Right cardiac atrium (tissue), 5 donors: ENCODE measurements at regions not wholly inside any gene's neighbourhood (a gene's known extent, or its start where the extent isn't known, plus 50 kb on each side); places are given as distances from the start of the nearest gene placed in this dataset.

Source experiments
- ATAC-seq, 2 donors: fragments of 200-7000 bp; cut with Tn5 transposase; one replicate each; pipeline versions ENCODE4 v1.8.0 to v1.9.1; 2020; ENCODE audit warnings: moderate library complexity in 2 of 2, mild to moderate bottlenecking in 1 of 2
- DNase-seq, 3 donors: peaks; one replicate each; pipeline ENCODE4 v3.0.0-alpha.2; 2020
- H3K27ac ChIP-seq: one replicate; pipeline ENCODE4 v1.5.1; 2013; ENCODE audit warnings: mild to moderate bottlenecking, low read length, control low read depth, moderate library complexity
- H3K27me3 ChIP-seq: one replicate; pipeline ENCODE4 v1.6.1; 2013; ENCODE audit not compliant: control insufficient read depth, insufficient read depth
- H3K4me1 ChIP-seq: one replicate; pipeline ENCODE4 v1.6.1; 2013; ENCODE audit warnings: low read length; ENCODE audit not compliant: control insufficient read depth, insufficient read depth
- H3K4me3 ChIP-seq: one replicate; pipeline ENCODE4 v1.5.1; 2013; ENCODE audit warnings: low read length, control low read depth
- H3K9me3 ChIP-seq: one replicate; pipeline ENCODE4 v1.6.1; 2013; ENCODE audit warnings: low read length; ENCODE audit not compliant: control insufficient read depth
- WGBS: extraction: QIAGEN DNeasy Blood & Tissue Kit; methylation state at CpG from one replicate; pipeline ENCODE4 v1.1.7; 2013; 5-methylcytosine and 5-hydroxymethylcytosine counted together
- intact Hi-C, 4 donors: fragments of 100-400 bp; cut with DNase I; formaldehyde crosslinking; loops; one replicate each; pipeline versions ENCODE4 v1.11.0 to v1.14.0; 2022 to 2023
- donor health status: healthy with polysubstance abuse.
- donor health status: DM: no; HTN: yes; CAD: no.
- donor health status: DM: no; HTN: no; CAD: no.
- donor health status: DM: no; HTN: yes; CAD: no; lungs with severe emphysema.
- donor health status: DM: yes; HTN: yes; CAD: no.

DNA sequence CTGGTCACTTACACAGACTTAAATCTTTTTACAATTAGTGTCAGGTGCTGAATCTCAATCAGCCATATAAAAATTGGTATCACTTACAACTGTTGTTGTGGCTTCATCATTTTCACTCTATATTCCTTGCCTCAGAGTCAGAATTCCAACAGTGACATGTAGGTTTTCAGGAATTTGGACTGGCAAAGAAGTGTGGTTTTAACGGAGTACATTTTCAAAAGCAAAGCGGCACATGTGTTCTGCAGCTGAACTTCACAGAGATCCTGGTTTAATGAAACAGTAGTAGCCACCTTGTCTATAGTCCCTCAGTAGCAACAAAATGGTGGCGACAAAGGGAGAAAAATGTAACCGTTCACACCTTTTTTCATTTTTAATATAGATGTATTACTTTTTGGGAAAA, 486.6 kb downstream of the FAT4 start:
- DNase-seq (no peak), ATAC-seq (no peak)
- Histone ChIP-seq H3K27ac (no peak overlapping the region), H3K4me1 (no peaks in the 10 kb centered on the region), H3K4me3 (no peak overlapping the region), H3K9me3 (no peaks in the 10 kb centered on the region), H3K27me3 (no peaks in the 10 kb centered on the region)
- 93% methylated on average over 4 of the region's 4 CpGs for WGBS
- intact Hi-C loops: no loop called here

DNA sequence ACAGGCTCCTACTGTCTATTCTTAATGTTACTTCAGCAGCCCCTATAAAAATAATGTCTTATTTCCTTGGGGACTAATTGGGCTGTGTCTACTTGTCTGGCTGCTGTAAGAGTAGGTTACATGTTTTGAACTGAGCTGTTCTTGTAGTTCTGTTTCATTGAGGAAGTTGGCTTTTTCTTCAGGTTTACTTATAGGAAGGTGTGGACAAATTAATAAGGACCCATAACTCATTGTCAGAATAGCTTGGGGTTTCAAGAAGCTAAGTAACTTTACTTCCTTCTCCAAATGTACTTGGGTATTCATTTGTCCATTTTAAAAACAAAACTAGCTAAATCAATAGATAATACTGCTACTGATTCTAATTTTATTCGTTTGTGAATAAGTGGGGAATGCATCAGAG, 487.2 kb downstream of the FAT4 start:
- Histone ChIP-seq H3K27ac (no peak overlapping the region), H3K4me1 (no peaks in the 10 kb centered on the region), H3K9me3 (no peaks in the 10 kb centered on the region), H3K27me3 (no peaks in the 10 kb centered on the region), H3K4me3 (no peak overlapping the region)
- intact Hi-C loops: no loop called here
- no peak for DNase-seq
- WGBS: 81% methylated on average over 1 of the region's 1 CpG
- ATAC-seq: no peak

- no peak overlapping the region for H3K27ac ChIP-seq
- intact Hi-C loops: no loop called here
- no peaks in the 10 kb centered on the region for H3K9me3 ChIP-seq
- ATAC-seq: no peak
- H3K4me3 ChIP-seq: no peak overlapping the region
- H3K27me3 ChIP-seq: no peaks in the 10 kb centered on the region
- DNase-seq: no peak
- no peaks in the 10 kb centered on the region for H3K4me1 ChIP-seq
- 30% methylated on average over 3 of the region's 3 CpGs for WGBS
These were observed 493.3 kb downstream of the FAT4 start for GRCh38 chr4:125808022-125808421.

- 35% methylated on average over 1 of the region's 1 CpG for WGBS
- intact Hi-C loops: no loop called here
- DNase-seq (no peak), ATAC-seq (no peak)
- Histone ChIP-seq H3K4me1 (no peaks in the 10 kb centered on the region), H3K9me3 (no peaks in the 10 kb centered on the region), H3K27me3 (no peaks in the 10 kb centered on the region), H3K4me3 (no peak overlapping the region), H3K27ac (no peak overlapping the region)
These were observed 493.8 kb downstream of the FAT4 start for GRCh38 chr4:125808570-125808969.

GRCh38 chr4:125811892-125812291, 497.1 kb downstream of the FAT4 start:
- H3K27me3 ChIP-seq: no peaks in the 10 kb centered on the region
- no peak for ATAC-seq

GRCh38 chr4:125826801-125827695, 512.3 kb downstream of the FAT4 start:
- DNase-seq (no peak), ATAC-seq (no peak)
- Histone ChIP-seq H3K9me3 (no peaks in the 10 kb centered on the region), H3K4me1 (no peaks in the 10 kb centered on the region), H3K4me3 (no peak overlapping the region), H3K27me3 (no peaks in the 10 kb centered on the region), H3K27ac (no peak overlapping the region)
- intact Hi-C loops: no loop called here
- 49% methylated on average over 3 of the region's 3 CpGs for WGBS

More at GRCh38 chr4:125811892-125812291, 497.1 kb downstream of the FAT4 start:
- Histone ChIP-seq H3K4me1 (no peaks in the 10 kb centered on the region), H3K4me3 (no peak overlapping the region), H3K9me3 (no peaks in the 10 kb centered on the region), H3K27ac (no peak overlapping the region)
- intact Hi-C loops: no loop called here
- no peak for DNase-seq

DNA sequence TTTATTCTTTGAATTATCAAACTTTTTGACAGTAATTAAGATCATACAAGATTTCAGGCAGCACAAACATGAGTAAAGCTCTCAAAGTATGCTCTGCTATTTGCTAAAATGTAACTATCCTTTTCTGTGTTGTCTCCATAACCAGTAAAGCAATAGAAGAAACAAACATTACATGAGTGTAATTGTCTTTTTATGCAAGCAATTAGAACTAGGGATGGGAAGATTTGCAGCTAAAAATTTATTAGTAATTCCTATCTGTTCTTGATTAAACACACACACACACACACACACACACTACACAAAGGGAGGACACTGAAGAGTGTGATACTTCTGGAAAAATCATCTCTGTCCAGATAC, 512.9 kb downstream of the FAT4 start:
- no peak overlapping the region for H3K27ac ChIP-seq
- H3K4me3 ChIP-seq: no peak overlapping the region
- DNase-seq: no peak
- no peaks in the 10 kb centered on the region for H3K27me3 ChIP-seq
- no peak for ATAC-seq
- intact Hi-C loops: no loop called here
- H3K4me1 ChIP-seq: no peaks in the 10 kb centered on the region
- H3K9me3 ChIP-seq: no peaks in the 10 kb centered on the region

- H3K27me3 ChIP-seq: no peaks in the 10 kb centered on the region
- intact Hi-C loops: no loop called here
- H3K4me1 ChIP-seq: no peaks in the 10 kb centered on the region
- no peak overlapping the region for H3K4me3 ChIP-seq
- 29% methylated on average over 2 of the region's 2 CpGs for WGBS
- no peaks in the 10 kb centered on the region for H3K9me3 ChIP-seq
- no peak for DNase-seq
- ATAC-seq: no peak
- H3K27ac ChIP-seq: no peak overlapping the region
These were observed 513.6 kb downstream of the FAT4 start for GRCh38 chr4:125828346-125828745.

DNA sequence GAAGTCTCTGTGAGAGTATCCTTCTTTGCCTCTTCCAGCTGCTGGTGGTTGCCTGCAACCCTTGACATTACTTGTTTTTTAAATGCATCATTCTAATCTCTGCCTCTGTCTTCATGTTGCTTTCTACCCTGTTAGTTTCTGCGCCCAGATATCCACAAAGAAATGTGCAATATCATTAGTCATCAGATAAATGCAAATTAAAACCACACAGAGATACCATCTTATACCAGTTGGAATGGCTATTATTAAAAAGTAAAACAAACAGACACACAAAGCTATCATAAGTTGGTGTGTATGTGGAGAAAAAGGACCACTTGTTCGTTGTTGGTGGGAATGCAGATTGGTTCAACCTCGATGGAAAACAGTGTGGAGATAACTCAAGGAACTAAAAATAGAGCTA, 517.4 kb downstream of the FAT4 start:
- WGBS: 75% methylated on average over 3 of the region's 3 CpGs
- ATAC-seq: no peak
- intact Hi-C loops: no loop called here

DNA sequence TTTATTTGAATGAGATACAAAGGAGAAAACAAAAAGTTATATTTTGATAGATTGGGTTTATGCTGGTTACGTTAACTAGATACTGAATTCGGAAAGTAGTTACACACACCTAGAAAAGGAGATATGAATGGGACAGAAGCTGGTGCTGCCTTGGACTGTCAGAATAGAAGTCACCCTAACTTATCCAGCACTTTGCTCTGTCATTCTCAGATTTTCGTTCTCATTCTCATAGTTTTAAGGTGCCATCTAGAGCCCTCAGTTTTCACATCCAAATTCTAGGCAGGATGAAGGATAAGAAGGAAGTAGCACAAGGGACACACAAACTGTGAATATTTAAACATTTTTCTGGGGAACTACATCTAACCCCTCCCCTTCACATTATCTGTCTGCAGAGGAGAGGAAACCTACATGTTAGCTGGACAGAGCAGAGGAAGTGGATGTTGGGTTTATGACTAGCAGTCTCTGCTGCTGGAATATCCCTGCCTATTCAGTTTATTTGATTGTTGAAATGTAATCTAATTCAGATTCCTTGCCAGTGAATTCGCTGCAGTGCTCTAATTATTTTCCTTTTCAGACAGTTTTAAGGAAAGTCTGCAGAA, 521.9 kb downstream of the FAT4 start:
- H3K4me1 ChIP-seq: no peaks in the 10 kb centered on the region
- WGBS: 50% methylated on average over 4 of the region's 4 CpGs
- no peak for ATAC-seq
- no peaks in the 10 kb centered on the region for H3K27me3 ChIP-seq
- no peaks in the 10 kb centered on the region for H3K9me3 ChIP-seq
- H3K27ac ChIP-seq: no peak overlapping the region
- DNase-seq: no peak
- intact Hi-C loops: no loop called here
- no peak overlapping the region for H3K4me3 ChIP-seq

More for the DNA sequence above, 517.4 kb downstream of the FAT4 start:
- Histone ChIP-seq H3K4me3 (no peak overlapping the region), H3K9me3 (no peaks in the 10 kb centered on the region), H3K27ac (no peak overlapping the region), H3K4me1 (no peaks in the 10 kb centered on the region), H3K27me3 (no peaks in the 10 kb centered on the region)
- no peak for DNase-seq

DNA sequence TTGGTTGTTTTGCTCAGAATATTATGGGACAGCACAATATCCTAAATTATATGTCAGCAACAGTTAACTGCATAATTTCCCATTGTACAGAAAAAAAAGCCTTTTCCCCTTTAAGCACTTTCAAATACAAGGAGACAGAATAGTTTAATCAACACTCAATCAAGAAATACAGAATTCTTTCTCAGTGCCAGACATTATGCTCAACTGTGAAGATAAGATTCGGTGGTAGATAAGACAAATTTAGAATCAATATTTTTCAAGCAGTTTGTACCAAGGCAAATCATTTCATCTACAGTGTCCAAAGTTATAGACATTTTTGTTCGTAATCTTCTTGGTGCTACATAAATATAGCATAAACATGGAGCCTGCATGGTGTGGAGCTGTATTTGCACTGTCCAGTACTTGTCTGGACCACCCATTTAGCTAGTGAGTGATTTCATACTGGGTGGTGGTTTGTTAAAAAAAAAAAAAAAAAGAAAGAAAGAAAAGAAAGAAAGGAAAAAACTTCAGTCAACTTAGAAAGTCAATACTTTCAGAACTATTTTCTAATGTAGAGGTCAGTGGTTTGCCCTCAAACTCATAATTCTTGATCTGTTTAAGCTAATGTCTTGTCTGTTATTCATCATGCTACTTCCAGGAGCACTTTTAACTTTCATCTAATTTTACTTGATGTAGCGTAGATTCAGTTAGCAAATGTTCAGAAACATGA, 522.9 kb downstream of the FAT4 start:
- intact Hi-C loops: no loop called here
- Histone ChIP-seq H3K9me3 (no peaks in the 10 kb centered on the region), H3K27ac (no peak overlapping the region), H3K4me1 (no peaks in the 10 kb centered on the region), H3K4me3 (no peak overlapping the region), H3K27me3 (no peaks in the 10 kb centered on the region)
- no peak for DNase-seq
- ATAC-seq: no peak
- WGBS: 76% methylated on average over 3 of the region's 3 CpGs
